CD4-positive, alpha-beta T cell treated with Interleukin-2 at 100 ng/mL for 4 hours (primary cell): ENCODE measurements at regions not wholly inside any gene's neighbourhood (a gene's known extent, or its start where the extent isn't known, plus 50 kb on each side); places are given as distances from the start of the nearest gene placed in this dataset.
"Not testable (repeated sequence)": the region's sequence is repeated elsewhere in the genome, so short reads cannot be mapped to it uniquely, and the experiment has no call there.

Experiments
- DNase-seq: peaks from one replicate; pipeline ENCODE4 v3.0.0-alpha.2; 2020; ENCODE audit warnings: low spot score

- not testable (repeated sequence) for DNase-seq
These were observed 113.4 kb downstream of the XPNPEP1 start for GRCh38 chr10:109809954-109810353.

DNA sequence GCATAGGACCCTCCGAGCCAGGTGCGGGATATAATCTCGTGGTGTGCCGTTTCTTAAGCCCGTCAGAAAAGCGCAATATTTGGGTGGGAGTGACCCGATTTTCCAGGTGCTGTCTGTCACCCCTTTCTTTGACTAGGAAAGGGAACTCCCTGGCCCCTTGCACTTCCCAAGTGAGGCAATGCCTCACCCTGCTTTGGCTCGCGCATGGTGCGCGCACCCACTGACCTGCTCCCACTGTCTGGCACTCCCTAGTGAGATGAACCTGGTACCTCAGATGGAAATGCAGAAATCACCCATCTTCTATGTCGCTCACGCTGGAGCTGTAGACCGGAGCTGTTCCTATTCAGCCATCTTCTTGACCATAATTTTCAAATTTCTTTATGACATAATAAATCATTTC lies 122.1 kb downstream of the XPNPEP1 start:
- DNase-seq = not testable (repeated sequence)

GRCh38 chr10:109790647-109791046 lies 132.7 kb downstream of the XPNPEP1 start:
- DNase-seq = no peak

DNA sequence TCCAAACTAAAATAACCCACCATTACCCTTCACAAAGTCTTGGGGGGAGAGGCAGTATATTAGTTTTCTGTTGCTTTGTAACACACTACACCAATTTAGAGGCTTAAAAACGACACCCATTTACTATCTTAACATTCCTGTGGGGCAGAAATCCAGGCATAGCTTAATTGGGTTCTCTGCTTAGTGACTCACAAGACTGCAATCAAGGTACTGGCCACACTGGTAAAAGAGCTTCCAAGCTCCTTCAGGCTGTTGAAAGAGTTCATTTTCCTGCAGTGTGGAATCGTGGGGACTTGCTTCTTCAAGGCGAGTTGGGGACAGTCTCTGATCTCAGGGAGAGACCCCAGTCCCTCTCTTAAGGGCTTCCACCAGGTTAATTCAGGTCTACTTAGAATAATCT lies 139.1 kb downstream of the XPNPEP1 start:
- no peak for DNase-seq

DNA sequence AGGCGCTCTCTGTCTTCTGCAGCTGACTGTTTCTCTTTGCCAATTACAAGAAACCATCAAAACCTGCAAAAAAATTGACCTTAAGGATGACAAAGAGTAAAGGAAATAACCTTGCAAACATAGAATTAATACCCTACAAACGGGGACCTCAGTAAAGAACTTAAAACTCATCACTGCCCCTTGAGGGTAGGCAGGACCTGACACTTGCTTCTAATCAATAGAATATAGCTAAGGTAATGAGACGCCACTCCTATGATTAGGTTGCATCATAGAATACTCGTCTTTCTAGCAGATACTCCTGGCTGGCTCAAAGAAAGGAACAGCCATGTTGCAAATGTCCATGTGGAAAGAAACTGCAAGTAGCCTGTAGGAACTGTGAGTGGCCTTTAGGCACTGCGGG lies 140.0 kb downstream of the XPNPEP1 start:
- DNase-seq = no peak

DNA sequence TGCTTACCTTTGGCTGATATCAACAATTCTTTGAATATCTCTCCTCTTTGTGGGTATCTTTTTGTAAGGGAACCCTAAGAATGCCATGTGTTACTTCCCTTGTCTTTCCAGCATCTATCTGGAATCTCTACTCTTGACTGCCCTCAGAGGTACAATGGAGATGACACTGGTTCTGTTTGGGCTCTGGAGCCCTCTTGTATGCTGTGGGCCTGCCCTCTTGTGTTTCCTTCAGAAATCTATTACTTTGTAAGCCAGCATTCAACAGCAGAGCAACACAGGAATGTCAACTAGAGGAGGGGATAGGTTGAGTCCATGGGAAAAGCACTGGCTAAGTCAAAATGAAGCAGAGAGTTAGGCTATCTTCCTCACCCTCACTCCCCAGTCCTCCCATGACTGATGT lies 142.3 kb downstream of the XPNPEP1 start:
- DNase-seq = no peak

- no peak for DNase-seq
These were observed 144.3 kb downstream of the XPNPEP1 start for GRCh38 chr10:109778993-109779392.

DNA sequence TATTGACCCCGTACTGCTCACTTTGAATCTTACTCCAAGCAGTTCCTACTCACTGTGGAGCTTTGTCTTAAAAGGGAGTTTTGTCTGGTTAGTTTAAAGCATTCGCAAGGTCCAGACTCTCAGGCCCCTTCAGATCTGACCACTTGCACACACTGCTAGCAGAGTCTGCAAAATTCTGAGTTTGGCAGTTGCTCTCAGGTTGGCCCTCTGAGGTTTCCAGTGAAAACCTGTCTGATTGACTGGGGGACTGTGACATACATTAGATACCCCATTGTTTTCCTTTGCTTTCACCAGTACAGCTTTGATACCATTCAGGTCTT lies 149.2 kb downstream of the XPNPEP1 start:
- no peak for DNase-seq

DNA sequence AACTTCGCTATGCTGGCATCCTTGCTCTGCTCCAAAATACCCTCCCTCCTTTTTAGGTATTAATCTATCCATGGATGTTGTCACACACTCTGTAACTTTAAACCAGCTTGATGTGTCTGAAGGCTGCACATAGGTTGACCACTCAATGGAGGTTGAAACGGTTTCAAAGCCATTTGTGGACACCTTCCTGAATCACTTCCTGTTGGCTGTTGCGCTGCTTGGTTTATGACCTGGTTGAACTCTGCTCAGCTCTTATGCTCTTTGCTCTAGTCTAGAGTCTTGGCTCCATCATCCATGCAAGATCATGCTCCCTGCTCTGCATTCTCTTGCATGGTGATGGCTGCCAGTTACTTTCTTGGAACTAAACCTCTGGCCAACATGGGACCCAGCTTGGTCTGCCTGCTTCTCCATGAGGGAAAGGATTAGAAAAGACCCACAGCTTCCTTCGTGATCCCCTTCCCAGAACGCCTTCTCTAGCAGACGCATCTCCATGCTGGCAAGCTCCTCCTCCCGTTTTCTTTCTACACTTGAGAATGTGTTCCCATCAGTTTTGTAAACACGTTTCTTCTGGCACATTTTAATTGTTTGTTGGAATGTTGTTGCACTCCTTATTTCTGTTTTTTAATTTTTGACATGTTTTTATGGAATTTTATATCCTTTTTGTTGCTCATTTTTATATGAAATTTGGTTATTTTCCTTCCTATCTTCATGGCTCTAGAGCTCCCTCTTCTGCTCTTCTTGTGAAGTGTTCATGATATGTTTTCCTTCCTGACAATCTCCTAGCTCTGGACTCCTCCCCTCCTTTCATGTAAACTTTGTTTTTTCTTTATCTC lies 149.8 kb downstream of the XPNPEP1 start:
- no peak for DNase-seq

- no peak for DNase-seq
These were observed 152.6 kb downstream of the XPNPEP1 start for GRCh38 chr10:109770663-109771062.

DNA sequence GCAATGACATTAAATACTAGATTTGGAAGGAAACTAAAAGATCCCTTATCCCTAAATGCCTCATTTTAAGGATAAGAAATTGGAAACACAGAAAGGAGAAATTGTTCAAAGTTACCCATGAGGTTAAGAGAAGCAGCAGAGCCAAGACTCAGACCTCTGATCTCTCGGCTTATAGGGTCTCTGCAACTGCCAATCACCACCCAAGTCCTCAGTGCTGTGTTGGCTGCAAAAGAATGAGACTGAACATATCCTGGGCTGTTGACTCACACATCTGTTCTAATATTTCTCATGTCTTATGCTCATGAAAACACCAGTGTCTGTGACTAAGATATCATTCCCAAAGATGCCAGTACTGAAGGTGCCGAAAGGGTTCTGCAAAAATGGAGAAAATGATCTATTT lies 153.3 kb downstream of the XPNPEP1 start:
- no peak for DNase-seq

GRCh38 chr10:109765838-109766237 lies 157.5 kb downstream of the XPNPEP1 start:
- DNase-seq = no peak

- no peak for DNase-seq
These were observed 160.8 kb downstream of the XPNPEP1 start for GRCh38 chr10:109762555-109762954.

- DNase-seq = not testable (repeated sequence)
These were observed 165.6 kb downstream of the XPNPEP1 start for GRCh38 chr10:109757670-109758069.

- no peak for DNase-seq
These were observed 176.4 kb downstream of the XPNPEP1 start for GRCh38 chr10:109746861-109747260.

DNA sequence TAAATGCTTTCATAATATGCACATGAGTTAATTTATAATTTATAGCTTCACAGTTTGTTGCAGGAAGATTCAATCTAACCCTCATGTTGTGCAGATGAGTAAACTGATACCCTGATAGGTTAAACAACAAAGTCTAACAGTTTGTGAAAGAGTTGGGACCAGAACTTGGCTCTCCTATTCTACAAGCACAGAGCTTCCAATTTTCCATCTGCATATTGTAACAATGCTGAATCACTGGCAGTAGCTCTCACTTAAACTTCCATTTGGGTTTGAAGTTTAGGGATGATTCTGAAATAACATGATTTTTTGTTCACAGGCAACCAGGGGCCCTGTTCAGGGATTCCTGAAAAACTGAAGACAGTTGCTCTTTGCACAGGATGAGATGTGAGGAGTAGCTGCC lies 179.3 kb downstream of the XPNPEP1 start:
- DNase-seq = no peak

- no peak for DNase-seq
These were observed 179.7 kb downstream of the XPNPEP1 start for GRCh38 chr10:109743574-109743973.

- DNase-seq = no peak
These were observed 180.2 kb downstream of the XPNPEP1 start for GRCh38 chr10:109743146-109743545.

DNA sequence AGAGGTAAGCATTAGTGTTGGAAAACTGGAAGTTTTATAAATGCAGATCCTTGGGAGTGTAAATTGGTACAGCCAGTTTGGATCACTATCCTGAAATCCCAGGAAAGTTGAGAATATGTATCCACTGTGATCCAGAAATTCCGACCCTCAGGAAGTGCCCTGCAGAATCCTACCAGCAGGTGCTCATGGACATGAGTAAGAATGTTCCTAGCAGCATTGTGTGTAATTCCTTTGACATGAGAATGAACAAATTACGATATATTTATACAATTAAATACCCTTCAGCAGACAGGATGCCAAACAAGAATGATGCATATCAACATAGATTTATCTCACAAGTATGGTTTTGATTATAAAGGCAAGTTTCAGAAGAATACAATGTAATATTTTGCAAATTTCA lies 181.6 kb downstream of the XPNPEP1 start:
- DNase-seq = no peak

GRCh38 chr10:109740436-109740835 lies 182.9 kb downstream of the XPNPEP1 start:
- no peak for DNase-seq

DNA sequence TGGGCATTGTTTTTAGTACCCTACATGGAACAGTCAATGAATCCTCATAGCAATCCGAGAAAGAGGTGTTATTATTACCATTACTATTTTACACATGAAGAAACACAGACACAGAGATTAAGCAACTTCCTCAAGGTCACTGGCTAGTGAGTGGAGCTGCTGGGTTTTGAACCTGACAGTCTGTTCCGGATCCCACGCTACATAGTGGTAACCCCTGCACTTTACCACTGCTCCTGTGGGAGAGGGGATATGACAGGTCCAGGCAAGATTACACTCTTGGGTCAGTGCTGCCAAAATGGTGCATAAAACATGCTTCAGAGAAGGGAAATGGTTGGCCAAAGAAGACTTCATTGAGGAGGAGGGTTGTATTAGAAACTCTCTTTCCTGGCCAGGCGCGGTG lies 185.7 kb downstream of the XPNPEP1 start:
- DNase-seq = no peak

- no peak for DNase-seq
These were observed 186.3 kb downstream of the XPNPEP1 start for GRCh38 chr10:109737009-109737408.

DNA sequence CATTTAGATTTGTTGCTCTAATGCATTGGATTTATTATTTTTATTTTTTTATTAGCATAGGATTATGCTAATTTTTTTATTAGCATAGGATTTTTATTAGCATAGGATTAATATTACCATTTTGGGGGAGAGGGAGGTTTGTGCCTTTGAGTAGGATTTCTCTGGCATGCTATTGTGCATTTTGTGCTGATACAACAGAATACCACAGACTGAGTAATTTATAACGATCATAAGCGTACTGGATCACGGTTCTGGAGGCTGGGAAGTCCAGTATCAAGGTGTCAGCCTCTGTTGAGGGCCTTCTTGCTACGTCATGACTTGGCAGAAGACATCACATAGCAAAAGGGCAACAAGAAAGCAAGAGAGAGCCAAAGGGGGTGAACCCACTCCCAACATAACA lies 187.5 kb downstream of the XPNPEP1 start:
- no peak for DNase-seq

DNA sequence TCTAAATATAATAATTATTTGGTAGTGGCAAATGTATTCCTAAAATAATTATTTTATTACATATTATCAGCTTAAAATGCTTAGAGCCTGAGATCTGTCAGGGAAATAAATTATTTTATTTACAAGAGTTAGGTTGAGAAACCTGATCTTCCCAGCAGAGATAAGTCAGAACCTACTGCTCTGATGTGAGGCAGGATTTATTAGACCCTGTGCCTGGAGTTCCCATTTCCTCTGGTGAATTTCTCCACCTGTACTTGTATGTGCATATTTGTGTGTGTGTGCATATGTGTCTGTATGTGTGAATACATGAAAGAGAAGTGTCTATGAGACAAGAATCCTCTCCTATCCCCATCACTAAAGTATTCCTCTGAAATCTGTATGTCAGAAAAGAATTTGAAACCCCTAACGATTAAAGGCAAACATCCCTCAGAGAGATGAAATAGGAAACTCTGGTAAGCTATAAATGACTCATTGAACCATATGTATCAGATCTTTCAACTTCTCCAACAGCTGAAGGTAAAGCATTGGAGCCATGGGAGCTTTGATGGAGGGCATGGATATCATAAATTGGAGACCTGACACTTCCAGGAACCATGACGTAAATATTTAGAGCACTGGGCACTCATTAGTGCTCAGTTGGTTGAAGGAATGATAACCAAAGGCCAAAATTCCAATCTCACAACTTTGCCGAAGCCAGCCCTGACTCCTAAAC lies 190.9 kb downstream of the XPNPEP1 start:
- DNase-seq = no peak
